Epithelial cell of proximal tubule (primary cell): ENCODE measurements at regions not wholly inside any gene's neighbourhood (a gene's known extent, or its start where the extent isn't known, plus 50 kb on each side); places are given as distances from the start of the nearest gene placed in this dataset.
A peak's percentile ranks its signal among the peaks of the same experiment; 100 is the strongest.

Experiments
- DNase-seq: peaks from one replicate; pipeline ENCODE4 v3.0.0-alpha.2; 2011; ENCODE audit warnings: low read depth
- H3K4me3 ChIP-seq: 2 replicates; pipeline ENCODE4 v1.5.1; 2011; ENCODE audit warnings: low read depth, mild to moderate bottlenecking, low read length
- CTCF ChIP-seq: conservative IDR thresholded peaks from 2 replicates; pipeline ENCODE4 v1.5.1; 2012; ENCODE audit warnings: low read depth, mild to moderate bottlenecking, low read length

GRCh38 chr2:120441351-120441700 lies 95.4 kb downstream of the INHBB start:
- TF ChIP-seq CTCF = no peak
- no peak overlapping the region for H3K4me3 ChIP-seq

GRCh38 chr2:120441744-120442471 lies 96.0 kb downstream of the INHBB start:
- peak overlapping the region; percentile 24 for H3K4me3 ChIP-seq
- no peak for DNase-seq

More at GRCh38 chr2:120441351-120441700, 95.4 kb downstream of the INHBB start:
- DNase-seq = no peak

GRCh38 chr2:120442541-120442922 lies 96.6 kb downstream of the INHBB start:
- peak overlapping the region; percentile 6 for H3K4me3 ChIP-seq
- DNase-seq = no peak
- no peak for TF ChIP-seq CTCF

More at GRCh38 chr2:120441744-120442471, 96.0 kb downstream of the INHBB start:
- no peak for TF ChIP-seq CTCF

- TF ChIP-seq CTCF = no peak
- no peak for DNase-seq
- peak overlapping the region; percentile 6 for H3K4me3 ChIP-seq
Measured at GRCh38 chr2:120442923-120443571, 97.1 kb downstream of the INHBB start.

- no peak for TF ChIP-seq CTCF
- H3K4me3 ChIP-seq = no peak overlapping the region
- DNase-seq = no peak
Measured at GRCh38 chr2:120443946-120444345, 98.0 kb downstream of the INHBB start.

- no peak for DNase-seq
- TF ChIP-seq CTCF = no peak
Measured at GRCh38 chr2:120444691-120445240, 98.8 kb downstream of the INHBB start.

More at GRCh38 chr2:120444691-120445240, 98.8 kb downstream of the INHBB start:
- H3K4me3 ChIP-seq = no peak overlapping the region
